ENCODE measurements at regions not wholly inside any gene's neighbourhood (a gene's known extent, or its start where the extent isn't known, plus 50 kb on each side); places are given as distances from the start of the nearest gene placed in this dataset.
"Not testable (repeated sequence)": the region's sequence is repeated elsewhere in the genome, so short reads cannot be mapped to it uniquely, and the experiment has no call there.

GRCh38 chr9:42377530-42378417 lies 194.3 kb downstream of the SPATA31A6 start:
- DNase-seq (ENCODE audit: low read depth), result peak; percentile 56

- no peak for DNase-seq (ENCODE audit: low read depth)
These were observed 195.0 kb downstream of the SPATA31A6 start for GRCh38 chr9:42378418-42378815.

GRCh38 chr9:42379602-42380001 lies 196.1 kb downstream of the SPATA31A6 start:
- not testable (repeated sequence) for DNase-seq (ENCODE audit: low read depth)

GRCh38 chr9:42384585-42384984 lies 201.1 kb downstream of the SPATA31A6 start:
- DNase-seq (ENCODE audit: low read depth), result not testable (repeated sequence)

- peak; percentile 41 for DNase-seq (ENCODE audit: low read depth)
These were observed 202.2 kb downstream of the SPATA31A6 start for GRCh38 chr9:42385574-42386120.

GRCh38 chr9:42386477-42386876 lies 203.0 kb downstream of the SPATA31A6 start:
- no peak for DNase-seq (ENCODE audit: low read depth)

- peak; percentile 18 for DNase-seq (ENCODE audit: low read depth)
These were observed 204.8 kb downstream of the SPATA31A6 start for GRCh38 chr9:42388146-42388690.

- DNase-seq (ENCODE audit: low read depth), result no peak
These were observed 205.4 kb downstream of the SPATA31A6 start for GRCh38 chr9:42388846-42389245.

- not testable (repeated sequence) for DNase-seq (ENCODE audit: low read depth)
These were observed 209.5 kb downstream of the SPATA31A6 start for GRCh38 chr9:42392773-42393455.

GRCh38 chr9:42396318-42396717 lies 212.9 kb downstream of the SPATA31A6 start:
- DNase-seq (ENCODE audit: low read depth), result no peak

- peak; percentile 95 for DNase-seq (ENCODE audit: low read depth)
These were observed 213.9 kb downstream of the SPATA31A6 start for GRCh38 chr9:42397336-42397735.

GRCh38 chr9:42402919-42403318 lies 219.5 kb downstream of the SPATA31A6 start:
- peak; percentile 18 for DNase-seq (ENCODE audit: low read depth)

GRCh38 chr9:42409581-42409980 lies 226.1 kb downstream of the SPATA31A6 start:
- DNase-seq (ENCODE audit: low read depth), result peak; percentile 55

GRCh38 chr9:42412354-42412753 lies 228.9 kb downstream of the SPATA31A6 start:
- DNase-seq (ENCODE audit: low read depth), result not testable (repeated sequence)

GRCh38 chr9:42414865-42415264 lies 231.4 kb downstream of the SPATA31A6 start:
- not testable (repeated sequence) for DNase-seq (ENCODE audit: low read depth)

- DNase-seq (ENCODE audit: low read depth), result not testable (repeated sequence)
These were observed 236.2 kb downstream of the SPATA31A6 start for GRCh38 chr9:42419652-42420051.

- not testable (repeated sequence) for DNase-seq (ENCODE audit: low read depth)
These were observed 236.9 kb downstream of the SPATA31A6 start for GRCh38 chr9:42420324-42420723.

- DNase-seq (ENCODE audit: low read depth), result not testable (repeated sequence)
These were observed 238.2 kb downstream of the SPATA31A6 start for GRCh38 chr9:42421630-42422029.

GRCh38 chr9:42430674-42431615 lies 247.5 kb downstream of the SPATA31A6 start:
- DNase-seq (ENCODE audit: low read depth), result peak; percentile 87

- DNase-seq (ENCODE audit: low read depth), result not testable (repeated sequence)
These were observed 248.2 kb downstream of the SPATA31A6 start for GRCh38 chr9:42431616-42432010.

Measured in M059J (cell line).